ENCODE measurements at regions not wholly inside any gene's neighbourhood (a gene's known extent, or its start where the extent isn't known, plus 50 kb on each side); places are given as distances from the start of the nearest gene placed in this dataset.
"Not testable (repeated sequence)": the region's sequence is repeated elsewhere in the genome, so short reads cannot be mapped to it uniquely, and the experiment has no call there.

DNA sequence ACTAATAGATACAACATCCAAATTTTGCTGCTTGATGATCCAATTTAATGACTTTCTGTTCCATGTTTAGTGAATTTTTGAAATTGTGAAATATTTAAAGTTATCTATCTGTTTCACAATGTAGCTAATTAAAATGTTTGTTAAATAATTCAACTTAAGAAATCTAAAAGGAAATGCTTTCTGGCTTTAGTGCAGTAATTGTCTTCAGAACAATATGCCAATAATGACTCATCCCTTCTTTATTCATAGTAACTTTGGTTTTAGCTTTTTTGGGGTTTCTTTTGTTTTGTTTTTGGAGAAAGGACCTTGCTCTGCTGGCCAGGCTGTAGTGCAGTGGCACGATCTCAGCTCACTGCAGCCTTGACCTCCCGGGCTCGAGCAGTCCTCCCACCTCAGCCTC, 479.2 kb upstream of the RGS6 start:
- WGBS = 100% methylated on average over 3 of the region's 3 CpGs

DNA sequence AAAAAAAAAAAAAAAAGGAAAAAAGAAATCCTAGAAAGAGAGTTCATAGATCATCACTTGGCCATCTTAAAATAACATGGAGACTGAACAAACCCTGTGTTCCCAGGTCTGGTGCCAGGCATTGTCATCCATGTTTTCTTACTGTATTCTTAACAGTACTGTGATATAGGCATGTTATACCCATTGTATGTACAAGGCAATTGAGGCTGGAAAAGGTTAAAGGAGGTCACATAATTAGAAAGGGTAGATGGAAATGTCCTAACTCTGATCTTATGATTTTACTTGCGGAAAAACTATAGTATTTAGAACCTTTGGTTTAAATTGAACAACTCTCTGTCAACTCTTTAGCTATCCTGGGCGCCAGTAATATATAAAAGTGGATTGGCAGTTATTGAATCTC, 478.2 kb upstream of the RGS6 start:
- H3K4me1 ChIP-seq = no peaks in the 10 kb centered on the region
- no peak for DNase-seq (ENCODE audit: extremely low spot score)
- no peaks in the 10 kb centered on the region for H3K9me3 ChIP-seq
- no peak overlapping the region for H3K4me3 ChIP-seq
- H3K27ac ChIP-seq (replicated peaks in 1 of 4) = no peak overlapping the region
- 50% methylated on average over 2 of the region's 2 CpGs for WGBS
- TF ChIP-seq, protein P1, sequence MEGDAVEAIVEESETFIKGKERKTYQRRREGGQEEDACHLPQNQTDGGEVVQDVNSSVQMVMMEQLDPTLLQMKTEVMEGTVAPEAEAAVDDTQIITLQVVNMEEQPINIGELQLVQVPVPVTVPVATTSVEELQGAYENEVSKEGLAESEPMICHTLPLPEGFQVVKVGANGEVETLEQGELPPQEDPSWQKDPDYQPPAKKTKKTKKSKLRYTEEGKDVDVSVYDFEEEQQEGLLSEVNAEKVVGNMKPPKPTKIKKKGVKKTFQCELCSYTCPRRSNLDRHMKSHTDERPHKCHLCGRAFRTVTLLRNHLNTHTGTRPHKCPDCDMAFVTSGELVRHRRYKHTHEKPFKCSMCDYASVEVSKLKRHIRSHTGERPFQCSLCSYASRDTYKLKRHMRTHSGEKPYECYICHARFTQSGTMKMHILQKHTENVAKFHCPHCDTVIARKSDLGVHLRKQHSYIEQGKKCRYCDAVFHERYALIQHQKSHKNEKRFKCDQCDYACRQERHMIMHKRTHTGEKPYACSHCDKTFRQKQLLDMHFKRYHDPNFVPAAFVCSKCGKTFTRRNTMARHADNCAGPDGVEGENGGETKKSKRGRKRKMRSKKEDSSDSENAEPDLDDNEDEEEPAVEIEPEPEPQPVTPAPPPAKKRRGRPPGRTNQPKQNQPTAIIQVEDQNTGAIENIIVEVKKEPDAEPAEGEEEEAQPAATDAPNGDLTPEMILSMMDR (IDR thresholded peaks at IDR 0.05) = no peak
- TF ChIP-seq POLR2A (IDR thresholded peaks at IDR 0.05; ENCODE audit: low read depth) = no peak
- no peak for TF ChIP-seq POLR2AphosphoS5 (IDR thresholded peaks at IDR 0.05)
- no peak for TF ChIP-seq EP300 (IDR thresholded peaks at IDR 0.05)
- intact Hi-C loops (cut with DNase I) = no loop called here
- H3K36me3 ChIP-seq = no peaks in the 10 kb centered on the region
- no peaks in the 10 kb centered on the region for H3K27me3 ChIP-seq

More for the DNA sequence above, 479.2 kb upstream of the RGS6 start:
- no peak overlapping the region for H3K4me3 ChIP-seq
- TF ChIP-seq POLR2A (IDR thresholded peaks at IDR 0.05; ENCODE audit: low read depth) (no peak), EP300 (IDR thresholded peaks at IDR 0.05) (no peak), POLR2AphosphoS5 (IDR thresholded peaks at IDR 0.05) (no peak)
- TF ChIP-seq, protein P1 (IDR thresholded peaks at IDR 0.05) = no peak
- H3K4me1 ChIP-seq = no peaks in the 10 kb centered on the region
- H3K27me3 ChIP-seq = no peaks in the 10 kb centered on the region
- no peaks in the 10 kb centered on the region for H3K9me3 ChIP-seq
- H3K27ac ChIP-seq (replicated peaks in 1 of 4) = no peak overlapping the region
- no peak for DNase-seq (ENCODE audit: extremely low spot score)
- no peaks in the 10 kb centered on the region for H3K36me3 ChIP-seq
- intact Hi-C loops (cut with DNase I) = no loop called here

DNA sequence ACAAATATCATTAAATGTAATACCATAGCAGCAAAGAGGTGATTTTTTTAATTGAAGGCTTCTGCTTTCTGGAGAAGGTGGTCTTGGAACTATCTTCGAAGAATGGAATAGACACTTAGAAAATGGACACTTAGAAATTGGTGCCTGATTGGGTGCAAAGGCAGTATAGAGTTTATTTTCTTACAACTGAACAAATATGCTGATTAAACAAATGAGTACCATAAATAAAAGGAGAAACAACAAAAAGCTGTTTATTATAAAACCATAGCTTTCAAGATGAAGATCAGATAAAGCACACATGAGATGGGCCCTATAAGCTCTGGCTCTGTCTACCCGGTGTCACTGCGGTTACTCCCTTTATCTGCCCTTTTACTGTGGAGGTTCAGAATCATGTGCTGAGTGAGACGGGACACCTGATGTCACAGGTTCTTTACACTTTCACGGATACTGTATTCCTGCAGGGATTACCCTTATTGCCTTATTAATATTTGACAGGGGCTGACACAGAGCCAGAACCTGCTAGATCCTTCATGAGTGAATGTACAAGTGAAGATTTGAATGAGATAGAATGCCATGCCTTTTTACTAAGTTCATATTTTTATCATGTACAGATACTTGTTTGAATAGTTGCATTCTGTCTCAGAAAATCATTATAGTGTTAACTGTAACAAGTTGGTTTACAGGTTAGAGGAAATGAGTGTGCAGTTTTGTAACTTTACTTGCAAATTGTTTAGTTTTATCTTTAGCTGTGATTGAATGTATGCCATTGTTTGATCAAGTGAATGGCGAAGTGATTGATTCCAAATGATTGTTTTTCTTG, 477.5 kb upstream of the RGS6 start:
- TF ChIP-seq, protein P1 (IDR thresholded peaks at IDR 0.05) = no peak
- TF ChIP-seq EP300 (IDR thresholded peaks at IDR 0.05) = no peak
- no peak for TF ChIP-seq POLR2AphosphoS5 (IDR thresholded peaks at IDR 0.05)
- no peak for TF ChIP-seq POLR2A (IDR thresholded peaks at IDR 0.05; ENCODE audit: low read depth)

DNA sequence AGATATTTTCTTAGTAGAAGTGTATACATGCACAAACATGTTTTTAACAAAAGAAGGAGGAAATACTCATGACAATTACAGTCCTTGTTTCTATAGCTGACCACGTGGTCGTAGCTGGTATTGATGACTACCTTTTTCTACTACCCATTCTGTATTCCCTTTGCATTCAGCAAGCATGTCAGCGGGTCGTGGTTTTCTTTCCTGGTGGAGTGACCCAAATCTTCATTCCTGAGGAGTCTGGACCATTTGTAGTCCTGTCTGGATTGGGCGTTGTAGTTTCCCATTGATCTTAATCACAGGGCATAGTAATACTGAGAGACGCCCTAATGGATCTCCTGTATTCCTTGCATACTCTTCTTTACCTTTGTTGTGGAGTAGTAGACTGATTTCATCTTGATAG, 472.1 kb upstream of the RGS6 start:
- Histone ChIP-seq H3K27me3 (no peaks in the 10 kb centered on the region), H3K36me3 (no peaks in the 10 kb centered on the region), H3K27ac (replicated peaks in 1 of 4) (no peak overlapping the region), H3K4me3 (no peak overlapping the region), H3K4me1 (no peaks in the 10 kb centered on the region), H3K9me3 (no peaks in the 10 kb centered on the region)
- TF ChIP-seq EP300 (IDR thresholded peaks at IDR 0.05) (no peak), POLR2AphosphoS5 (IDR thresholded peaks at IDR 0.05) (no peak), POLR2A (IDR thresholded peaks at IDR 0.05; ENCODE audit: low read depth) (no peak)
- TF ChIP-seq, protein P1 (IDR thresholded peaks at IDR 0.05) = no peak
- DNase-seq (ENCODE audit: extremely low spot score) = no peak
- 95% methylated on average over 6 of the region's 6 CpGs for WGBS
- intact Hi-C loops (cut with DNase I) = no loop called here

More for the DNA sequence above, 477.5 kb upstream of the RGS6 start:
- 77% methylated on average over 6 of the region's 6 CpGs for WGBS
- no peaks in the 10 kb centered on the region for H3K9me3 ChIP-seq
- DNase-seq (ENCODE audit: extremely low spot score) = no peak
- H3K36me3 ChIP-seq = no peaks in the 10 kb centered on the region
- H3K27ac ChIP-seq (replicated peaks in 1 of 4) = no peak overlapping the region
- intact Hi-C loops (cut with DNase I) = no loop called here
- H3K27me3 ChIP-seq = no peaks in the 10 kb centered on the region
- H3K4me1 ChIP-seq = no peaks in the 10 kb centered on the region
- no peak overlapping the region for H3K4me3 ChIP-seq

DNA sequence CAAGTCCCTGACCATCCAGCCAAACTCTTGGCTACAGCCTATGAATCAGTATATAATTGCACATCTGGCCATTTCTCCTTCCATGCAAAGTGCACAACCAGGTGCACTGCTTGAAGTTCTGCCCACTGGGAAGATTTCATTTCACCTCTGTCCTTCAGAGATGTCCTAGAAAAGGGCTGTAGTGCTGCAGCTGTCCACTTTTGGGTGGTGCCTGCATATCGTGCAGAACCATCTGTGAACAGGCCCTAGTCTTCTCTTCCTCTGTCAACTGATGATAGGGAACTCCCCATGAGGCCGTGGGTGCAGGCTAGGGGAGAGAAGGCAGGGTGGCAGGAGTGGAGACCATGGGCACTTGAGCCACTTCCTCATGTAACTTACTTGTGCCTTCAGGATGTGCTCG, 470.6 kb upstream of the RGS6 start:
- H3K27me3 ChIP-seq; DNase-seq (ENCODE audit: extremely low spot score); H3K36me3 ChIP-seq; H3K27ac ChIP-seq (replicated peaks in 1 of 4); intact Hi-C loops (cut with DNase I); H3K4me3 ChIP-seq; H3K9me3 ChIP-seq; H3K4me1 ChIP-seq: not testable (repeated sequence)
- 90% methylated on average over 3 of the region's 3 CpGs for WGBS

Data from esophagus muscularis mucosa (tissue), 4 donors.